ENCODE measurements at regions not wholly inside any gene's neighbourhood (a gene's known extent, or its start where the extent isn't known, plus 50 kb on each side); places are given as distances from the start of the nearest gene placed in this dataset.

- H3K79me2 ChIP-seq (ENCODE audit: low read length): no peaks in the 10 kb centered on the region
- H2AFZ ChIP-seq (ENCODE audit: low read depth, low read length): no peak overlapping the region
- no peaks in the 10 kb centered on the region for H3K36me3 ChIP-seq (replicated peaks; ENCODE audit: low read depth, low read length)
- H3K4me3 ChIP-seq (ENCODE audit: low read length): no peak overlapping the region
- H3K27ac ChIP-seq (ENCODE audit: low read length): no peak overlapping the region
- TF ChIP-seq EZH2phosphoT487 (IDR thresholded peaks at IDR 0.05; ENCODE audit: low read depth): no peak
- no peak for TF ChIP-seq CTCF (IDR thresholded peaks at IDR 0.05; ENCODE audit: low read depth, low read length)
- H3K9me3 ChIP-seq (ENCODE audit: insufficient read depth, low read length): no peaks in the 10 kb centered on the region
- H3K4me2 ChIP-seq (ENCODE audit: low read length): no peak overlapping the region
- no peaks in the 10 kb centered on the region for H3K27me3 ChIP-seq (ENCODE audit: low read depth, low read length)
- no peaks in the 10 kb centered on the region for H4K20me1 ChIP-seq (ENCODE audit: insufficient read depth, low read length)
- H3K9ac ChIP-seq (ENCODE audit: low read length): no peak overlapping the region
- no peaks in the 10 kb centered on the region for H3K4me1 ChIP-seq (ENCODE audit: low read length)
Measured at GRCh38 chr15:87496109-87496508, 760.4 kb downstream of the NTRK3 start.

DNA sequence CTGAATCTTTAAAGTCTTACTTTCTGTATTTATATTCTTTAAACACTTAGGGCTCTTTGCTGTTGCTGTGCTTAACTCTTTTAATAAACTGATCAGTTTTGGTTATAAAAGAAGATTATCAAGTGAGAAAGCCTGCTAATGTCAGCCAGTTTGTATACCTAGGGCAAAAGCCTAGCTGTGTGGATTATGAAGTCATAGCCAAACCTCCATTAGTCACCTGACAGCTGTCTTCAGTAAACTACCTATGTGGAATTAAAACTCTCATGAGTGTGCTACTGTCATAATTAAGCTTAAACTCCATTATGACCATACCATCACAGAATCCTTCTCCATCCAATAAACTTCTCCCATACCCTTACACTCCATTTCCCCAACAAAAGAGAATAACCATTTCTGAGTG lies 762.7 kb downstream of the NTRK3 start:
- H3K9ac ChIP-seq (ENCODE audit: low read length): no peak overlapping the region
- H3K4me1 ChIP-seq (ENCODE audit: low read length): no peaks in the 10 kb centered on the region
- no peaks in the 10 kb centered on the region for H3K36me3 ChIP-seq (replicated peaks; ENCODE audit: low read depth, low read length)
- no peak overlapping the region for H3K4me2 ChIP-seq (ENCODE audit: low read length)
- no peaks in the 10 kb centered on the region for H4K20me1 ChIP-seq (ENCODE audit: insufficient read depth, low read length)
- H3K27ac ChIP-seq (ENCODE audit: low read length): no peak overlapping the region
- no peaks in the 10 kb centered on the region for H3K9me3 ChIP-seq (ENCODE audit: insufficient read depth, low read length)
- no peak overlapping the region for H2AFZ ChIP-seq (ENCODE audit: low read depth, low read length)
- H3K4me3 ChIP-seq (ENCODE audit: low read length): no peak overlapping the region
- H3K79me2 ChIP-seq (ENCODE audit: low read length): no peaks in the 10 kb centered on the region
- H3K27me3 ChIP-seq (ENCODE audit: low read depth, low read length): no peaks in the 10 kb centered on the region
- TF ChIP-seq CTCF (IDR thresholded peaks at IDR 0.05; ENCODE audit: low read depth, low read length) (no peak), EZH2phosphoT487 (IDR thresholded peaks at IDR 0.05; ENCODE audit: low read depth) (no peak)

DNA sequence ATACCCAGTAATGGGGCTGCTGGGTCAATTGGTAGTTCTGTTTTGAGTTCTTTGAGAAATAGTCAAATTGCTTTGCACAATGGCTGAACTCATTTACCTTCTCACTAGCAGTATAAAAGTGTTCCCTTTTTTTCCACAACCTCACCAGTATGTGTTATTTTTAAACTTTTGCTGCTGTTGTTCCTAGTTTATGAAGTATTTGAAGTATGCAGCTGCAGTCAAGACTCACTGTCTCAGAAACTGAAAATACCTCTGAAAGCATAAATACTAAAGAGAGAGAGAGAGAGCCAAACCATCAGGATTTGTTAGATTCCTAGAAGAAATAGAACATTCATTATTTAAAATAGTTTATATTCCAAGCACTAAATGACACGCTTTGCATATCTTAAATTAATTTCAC lies 764.2 kb downstream of the NTRK3 start:
- Histone ChIP-seq H3K79me2 (ENCODE audit: low read length) (no peaks in the 10 kb centered on the region), H3K36me3 (replicated peaks; ENCODE audit: low read depth, low read length) (no peaks in the 10 kb centered on the region), H3K4me3 (ENCODE audit: low read length) (no peak overlapping the region), H3K9ac (ENCODE audit: low read length) (no peak overlapping the region), H3K4me2 (ENCODE audit: low read length) (no peak overlapping the region), H2AFZ (ENCODE audit: low read depth, low read length) (no peak overlapping the region), H3K27ac (ENCODE audit: low read length) (no peak overlapping the region), H3K27me3 (ENCODE audit: low read depth, low read length) (no peaks in the 10 kb centered on the region), H4K20me1 (ENCODE audit: insufficient read depth, low read length) (no peaks in the 10 kb centered on the region), H3K4me1 (ENCODE audit: low read length) (no peaks in the 10 kb centered on the region), H3K9me3 (ENCODE audit: insufficient read depth, low read length) (no peaks in the 10 kb centered on the region)
- TF ChIP-seq EZH2phosphoT487 (IDR thresholded peaks at IDR 0.05; ENCODE audit: low read depth) (no peak), CTCF (IDR thresholded peaks at IDR 0.05; ENCODE audit: low read depth, low read length) (no peak)

GRCh38 chr15:87490666-87491065 lies 765.9 kb downstream of the NTRK3 start:
- no peak overlapping the region for H3K4me2 ChIP-seq (ENCODE audit: low read length)
- H3K4me1 ChIP-seq (ENCODE audit: low read length): no peaks in the 10 kb centered on the region
- no peak overlapping the region for H3K9ac ChIP-seq (ENCODE audit: low read length)
- peaks cover 4% of the 10 kb centered on the region; the same call in 1 of the 2 replicates for H3K9me3 ChIP-seq (ENCODE audit: insufficient read depth, low read length)
- no peaks in the 10 kb centered on the region for H4K20me1 ChIP-seq (ENCODE audit: insufficient read depth, low read length)
- no peaks in the 10 kb centered on the region for H3K27me3 ChIP-seq (ENCODE audit: low read depth, low read length)
- no peak overlapping the region for H3K4me3 ChIP-seq (ENCODE audit: low read length)
- TF ChIP-seq CTCF (IDR thresholded peaks at IDR 0.05; ENCODE audit: low read depth, low read length) (no peak), EZH2phosphoT487 (IDR thresholded peaks at IDR 0.05; ENCODE audit: low read depth) (no peak)
- no peaks in the 10 kb centered on the region for H3K36me3 ChIP-seq (replicated peaks; ENCODE audit: low read depth, low read length)
- H3K27ac ChIP-seq (ENCODE audit: low read length): no peak overlapping the region
- no peaks in the 10 kb centered on the region for H3K79me2 ChIP-seq (ENCODE audit: low read length)
- no peak overlapping the region for H2AFZ ChIP-seq (ENCODE audit: low read depth, low read length)
